AG09319 (cell line): ENCODE measurements at regions not wholly inside any gene's neighbourhood (a gene's known extent, or its start where the extent isn't known, plus 50 kb on each side); places are given as distances from the start of the nearest gene placed in this dataset.
"Not testable (repeated sequence)": the region's sequence is repeated elsewhere in the genome, so short reads cannot be mapped to it uniquely, and the experiment has no call there.

Experiments
- DNase-seq: peaks from one replicate; pipeline ENCODE4 v3.0.0-alpha.2; 2010; ENCODE audit warnings: low read depth; ENCODE audit errors: extremely low read depth
- TF ChIP-seq, protein P1 (sequence below): IDR thresholded peaks from 2 replicates; pipeline ENCODE4 v1.5.1; 2011; ENCODE audit warnings: low read depth, mild to moderate bottlenecking, inconsistent platforms, low read length, moderate library complexity

DNA sequence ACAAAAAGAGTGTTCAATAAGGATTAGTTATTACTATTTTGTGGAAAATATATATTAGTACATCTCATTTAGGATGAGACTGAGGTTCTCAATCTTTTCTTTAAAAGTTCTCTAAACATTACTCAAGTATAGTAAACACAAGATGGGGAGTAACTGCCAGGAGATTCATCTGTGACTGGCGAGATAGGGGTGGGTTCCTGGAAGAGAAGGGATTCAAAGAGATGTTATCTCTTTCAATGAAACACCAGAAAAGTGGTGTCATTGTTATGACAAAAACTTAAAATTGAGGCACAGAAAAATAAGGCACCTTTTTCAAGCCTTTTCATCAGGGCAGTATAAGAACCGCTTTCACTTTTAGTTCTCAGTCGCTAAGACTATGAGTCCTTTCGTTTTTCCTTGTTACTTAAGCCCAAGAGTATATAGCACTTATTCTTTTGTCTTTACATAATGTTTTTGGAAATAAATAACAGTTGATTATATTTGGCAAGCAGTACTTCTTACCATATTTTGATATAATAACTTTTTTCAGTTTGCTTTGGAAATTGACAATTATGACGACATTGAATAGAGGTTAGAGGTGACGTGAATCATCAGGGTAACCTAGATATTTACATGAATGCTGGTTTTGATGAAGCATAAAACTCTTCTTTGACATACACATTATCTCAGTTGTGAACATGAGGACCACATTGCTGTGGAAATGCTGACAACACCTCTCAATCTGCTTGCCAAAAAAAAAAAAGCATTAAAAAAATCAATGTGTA, 393.9 kb upstream of the TCF4 start:
- no peak for DNase-seq
- TF ChIP-seq, protein P1, sequence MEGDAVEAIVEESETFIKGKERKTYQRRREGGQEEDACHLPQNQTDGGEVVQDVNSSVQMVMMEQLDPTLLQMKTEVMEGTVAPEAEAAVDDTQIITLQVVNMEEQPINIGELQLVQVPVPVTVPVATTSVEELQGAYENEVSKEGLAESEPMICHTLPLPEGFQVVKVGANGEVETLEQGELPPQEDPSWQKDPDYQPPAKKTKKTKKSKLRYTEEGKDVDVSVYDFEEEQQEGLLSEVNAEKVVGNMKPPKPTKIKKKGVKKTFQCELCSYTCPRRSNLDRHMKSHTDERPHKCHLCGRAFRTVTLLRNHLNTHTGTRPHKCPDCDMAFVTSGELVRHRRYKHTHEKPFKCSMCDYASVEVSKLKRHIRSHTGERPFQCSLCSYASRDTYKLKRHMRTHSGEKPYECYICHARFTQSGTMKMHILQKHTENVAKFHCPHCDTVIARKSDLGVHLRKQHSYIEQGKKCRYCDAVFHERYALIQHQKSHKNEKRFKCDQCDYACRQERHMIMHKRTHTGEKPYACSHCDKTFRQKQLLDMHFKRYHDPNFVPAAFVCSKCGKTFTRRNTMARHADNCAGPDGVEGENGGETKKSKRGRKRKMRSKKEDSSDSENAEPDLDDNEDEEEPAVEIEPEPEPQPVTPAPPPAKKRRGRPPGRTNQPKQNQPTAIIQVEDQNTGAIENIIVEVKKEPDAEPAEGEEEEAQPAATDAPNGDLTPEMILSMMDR, result no peak

DNA sequence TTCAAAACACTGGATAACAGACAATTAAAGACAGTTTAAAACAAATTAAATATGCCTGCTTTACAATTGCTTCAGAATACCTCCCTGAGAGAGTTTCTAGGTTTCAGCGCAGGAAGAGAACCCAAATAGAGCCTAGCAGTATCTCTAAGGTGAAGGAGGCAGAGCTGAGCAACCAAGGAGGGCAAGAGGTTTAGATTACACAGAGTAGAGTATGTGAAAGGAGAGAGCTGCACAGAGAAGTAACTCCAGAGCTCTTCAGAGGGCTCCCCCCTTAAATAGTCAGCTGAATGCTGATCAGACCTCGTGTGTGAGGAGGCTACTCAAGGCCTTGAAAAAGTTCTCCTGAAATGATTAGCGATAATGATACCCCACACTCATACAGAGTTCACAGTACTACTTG, 386.5 kb upstream of the TCF4 start:
- TF ChIP-seq, protein P1, result no peak
- DNase-seq, result no peak

- no peak for DNase-seq
- TF ChIP-seq, protein P1, result no peak
These were observed 380.6 kb upstream of the TCF4 start for GRCh38 chr18:55968550-55968949.

GRCh38 chr18:55967019-55967418, 379.0 kb upstream of the TCF4 start:
- TF ChIP-seq, protein P1, result no peak
- DNase-seq, result no peak

GRCh38 chr18:55964171-55964570, 376.2 kb upstream of the TCF4 start:
- TF ChIP-seq, protein P1, result no peak
- DNase-seq, result no peak

GRCh38 chr18:55953326-55953725, 365.3 kb upstream of the TCF4 start:
- no peak for DNase-seq
- TF ChIP-seq, protein P1, result no peak

DNA sequence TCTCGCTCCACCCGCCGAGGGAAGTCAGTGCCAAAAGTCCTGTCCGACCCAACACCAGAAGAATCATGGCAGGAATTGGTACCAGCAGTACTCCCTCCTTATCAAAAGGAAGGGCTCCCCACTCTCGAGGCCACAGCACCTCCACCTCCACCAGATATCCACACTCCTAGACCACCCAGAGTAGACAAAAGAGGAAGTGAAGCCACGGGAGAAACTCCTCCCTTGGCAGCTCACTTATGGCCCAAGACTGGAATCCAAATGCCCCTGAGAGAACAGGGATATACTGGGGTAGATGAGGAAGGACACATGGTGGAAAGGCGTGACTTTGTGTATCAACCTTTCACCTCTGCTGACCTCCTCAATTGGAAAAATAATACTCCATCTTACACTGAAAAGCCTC, 363.7 kb upstream of the TCF4 start:
- DNase-seq, result not testable (repeated sequence)

DNA sequence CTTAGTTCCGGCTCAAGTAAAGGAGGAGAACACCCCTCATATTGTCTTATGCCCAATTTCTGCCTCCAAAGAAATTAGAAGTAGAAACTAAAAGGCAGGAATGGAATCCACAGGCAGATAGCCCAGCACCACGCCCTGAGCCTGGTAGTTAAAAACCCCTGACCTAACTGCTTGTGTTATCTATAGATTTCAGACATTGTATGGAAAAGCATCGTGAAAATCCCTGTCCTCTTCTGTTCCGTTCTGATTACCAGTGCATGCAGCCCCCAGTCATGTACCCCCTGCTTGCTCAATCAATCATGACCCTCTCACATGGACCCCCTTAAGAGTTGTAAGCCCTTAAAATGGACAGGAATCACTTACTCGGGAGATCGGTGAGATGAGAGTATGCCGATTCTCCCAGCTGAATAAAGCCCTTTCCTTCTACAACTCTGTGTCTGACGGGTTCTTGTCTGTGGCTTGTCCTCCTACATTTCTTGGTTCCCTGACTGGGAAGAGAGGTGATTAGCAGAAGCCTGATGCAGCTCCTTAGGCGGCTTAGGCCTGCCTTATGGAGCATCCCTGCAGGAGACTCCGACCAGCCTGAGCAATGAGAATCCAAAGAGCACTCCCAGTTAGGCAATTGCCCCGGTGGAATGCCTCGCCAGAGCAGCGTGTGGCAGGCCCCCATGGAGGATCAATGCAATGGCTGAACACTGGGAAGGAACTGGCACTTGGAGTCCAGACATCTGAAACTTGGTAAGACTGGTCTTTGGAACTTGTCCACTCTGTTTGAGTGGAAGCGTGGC, 362.6 kb upstream of the TCF4 start:
- TF ChIP-seq, protein P1, result no peak
- no peak for DNase-seq
